MM.1S (cell line): ENCODE measurements at regions not wholly inside any gene's neighbourhood (a gene's known extent, or its start where the extent isn't known, plus 50 kb on each side); places are given as distances from the start of the nearest gene placed in this dataset.

ENCODE experiments used
- DNase-seq: peaks from one replicate; pipeline ENCODE4 v3.0.0-alpha.2; 2015
- H2AFZ ChIP-seq: fragments of 300-600 bp; sonication (generic); 2 replicates; pipeline ENCODE4 v1.6.0; 2016; ENCODE audit warnings: antibody characterized with exemption, low read length
- H3F3A ChIP-seq: fragments of 300-600 bp; sonication (generic); 2 replicates; pipeline ENCODE4 v1.6.1; 2016; ENCODE audit warnings: mild to moderate bottlenecking, antibody characterized with exemption, low read length, moderate library complexity, mixed read lengths; ENCODE audit not compliant: insufficient read depth
- H3K27ac ChIP-seq: fragments of 300-600 bp; sonication (generic); 2 replicates; pipeline ENCODE4 v1.5.1; 2016; ENCODE audit warnings: mild to moderate bottlenecking, low read length
- H3K27me3 ChIP-seq: fragments of 300-600 bp; sonication (generic); replicated peaks from 2 replicates; pipeline ENCODE4 v1.6.0; 2016; ENCODE audit warnings: low read length; ENCODE audit not compliant: insufficient read depth
- H3K36me3 ChIP-seq: fragments of 300-600 bp; sonication (generic); replicated peaks from 2 replicates; pipeline ENCODE4 v1.6.1; 2016; ENCODE audit warnings: mild to moderate bottlenecking, low read length, mixed read lengths; ENCODE audit not compliant: insufficient read depth
- H3K4me1 ChIP-seq: fragments of 300-600 bp; sonication (generic); 2 replicates; pipeline ENCODE4 v1.6.1; 2016; ENCODE audit warnings: low read length, mixed read lengths
- H3K4me2 ChIP-seq: fragments of 300-600 bp; sonication (generic); 2 replicates; pipeline ENCODE4 v1.6.0; 2016; ENCODE audit warnings: low read depth, low read length
- H3K4me3 ChIP-seq: fragments of 300-600 bp; sonication (generic); 2 replicates; pipeline ENCODE4 v1.5.1; 2016; ENCODE audit warnings: low read length, mixed read lengths
- H3K79me2 ChIP-seq: fragments of 300-600 bp; sonication (generic); 2 replicates; pipeline ENCODE4 v1.6.1; 2016; ENCODE audit warnings: mixed run types, low read length, mixed read lengths
- H3K9ac ChIP-seq: fragments of 300-600 bp; sonication (generic); 2 replicates; pipeline ENCODE4 v1.6.1; 2016; ENCODE audit warnings: low read length, mixed read lengths
- H3K9me2 ChIP-seq: fragments of 300-600 bp; sonication (generic); replicated peaks from 2 replicates; pipeline ENCODE4 v1.6.1; 2016; ENCODE audit warnings: mild to moderate bottlenecking, low read length, mixed read lengths; ENCODE audit not compliant: insufficient read depth
- H3K9me3 ChIP-seq: fragments of 300-600 bp; sonication (generic); replicated peaks from 2 replicates; pipeline ENCODE4 v1.6.1; 2016; ENCODE audit warnings: mild to moderate bottlenecking, low read length, mixed read lengths; ENCODE audit not compliant: insufficient read depth
- H4K20me1 ChIP-seq: fragments of 300-600 bp; sonication (generic); 2 replicates; pipeline ENCODE4 v1.6.1; 2016; ENCODE audit warnings: mild to moderate bottlenecking, low read length, moderate library complexity, mixed read lengths; ENCODE audit not compliant: insufficient read depth
- EZH2 ChIP-seq: fragments of 300-600 bp; sonication (generic); optimal IDR thresholded peaks from 2 replicates; pipeline ENCODE3; 2017; ENCODE audit warnings: low read depth, mild to moderate bottlenecking, antibody characterized with exemption, low read length, mixed read lengths
- EZH2phosphoT487 ChIP-seq: fragments of 300-600 bp; sonication (generic); IDR thresholded peaks from 2 replicates; pipeline ENCODE4 v1.6.1; 2018; ENCODE audit warnings: antibody characterized with exemption, low read length
- TF ChIP-seq, protein P1 (sequence below): fragments of 300-600 bp; sonication (generic); IDR thresholded peaks from 2 replicates; pipeline ENCODE4 v1.5.1; 2016; ENCODE audit warnings: antibody characterized with exemption, low read length, mixed read lengths

DNA sequence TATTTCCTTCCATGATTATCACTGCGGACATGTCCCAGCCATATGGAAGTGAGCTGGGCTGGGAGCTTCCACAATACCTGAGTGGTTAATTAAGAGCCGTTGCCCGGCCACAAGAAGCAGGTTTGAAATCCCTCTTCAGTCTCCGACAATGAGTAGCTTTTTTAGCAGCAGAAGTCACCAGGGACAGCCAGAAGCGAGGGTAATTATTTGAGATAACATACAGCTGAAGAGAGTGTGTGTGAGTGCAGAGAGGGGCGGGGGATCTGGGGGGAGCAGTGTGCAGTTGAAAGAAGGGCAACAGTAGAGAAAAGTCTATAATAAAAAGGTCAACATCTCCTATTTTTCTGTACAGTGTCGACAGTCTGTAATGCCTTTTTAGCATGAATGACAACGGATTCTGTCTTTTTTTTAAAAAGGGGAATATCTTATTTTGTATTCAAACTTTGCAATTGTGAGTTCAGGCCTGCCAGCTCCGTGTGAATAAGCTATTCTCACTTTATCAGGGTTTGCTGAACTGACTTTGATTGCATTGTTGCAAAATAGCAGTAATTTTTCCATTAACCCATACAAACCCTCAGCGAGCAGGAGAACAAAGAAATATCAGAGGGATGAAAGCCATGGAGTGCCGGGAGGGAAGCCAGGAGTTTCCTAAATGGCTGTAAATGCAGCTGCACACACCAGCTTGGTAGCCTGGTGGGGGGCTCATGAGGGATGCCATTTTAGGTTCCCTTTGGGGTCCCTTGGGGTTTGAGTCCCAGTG is 220.3 kb upstream of the IRX3 start:
- Histone ChIP-seq H3K4me2 (no peak overlapping the region), H3K79me2 (no peaks in the 10 kb centered on the region), H4K20me1 (no peaks in the 10 kb centered on the region), H3K27ac (no peak overlapping the region), H3K9ac (no peak overlapping the region), H3K4me1 (no peaks in the 10 kb centered on the region), H3K36me3 (no peaks in the 10 kb centered on the region), H3K9me3 (no peaks in the 10 kb centered on the region), H3K9me2 (no peaks in the 10 kb centered on the region), H3K27me3 (no peaks in the 10 kb centered on the region), H3F3A (no peaks in the 10 kb centered on the region), H2AFZ (no peak overlapping the region), H3K4me3 (no peak overlapping the region)
- no peak for DNase-seq
- TF ChIP-seq EZH2phosphoT487 (no peak), EZH2 (no peak)
- TF ChIP-seq, protein P1, sequence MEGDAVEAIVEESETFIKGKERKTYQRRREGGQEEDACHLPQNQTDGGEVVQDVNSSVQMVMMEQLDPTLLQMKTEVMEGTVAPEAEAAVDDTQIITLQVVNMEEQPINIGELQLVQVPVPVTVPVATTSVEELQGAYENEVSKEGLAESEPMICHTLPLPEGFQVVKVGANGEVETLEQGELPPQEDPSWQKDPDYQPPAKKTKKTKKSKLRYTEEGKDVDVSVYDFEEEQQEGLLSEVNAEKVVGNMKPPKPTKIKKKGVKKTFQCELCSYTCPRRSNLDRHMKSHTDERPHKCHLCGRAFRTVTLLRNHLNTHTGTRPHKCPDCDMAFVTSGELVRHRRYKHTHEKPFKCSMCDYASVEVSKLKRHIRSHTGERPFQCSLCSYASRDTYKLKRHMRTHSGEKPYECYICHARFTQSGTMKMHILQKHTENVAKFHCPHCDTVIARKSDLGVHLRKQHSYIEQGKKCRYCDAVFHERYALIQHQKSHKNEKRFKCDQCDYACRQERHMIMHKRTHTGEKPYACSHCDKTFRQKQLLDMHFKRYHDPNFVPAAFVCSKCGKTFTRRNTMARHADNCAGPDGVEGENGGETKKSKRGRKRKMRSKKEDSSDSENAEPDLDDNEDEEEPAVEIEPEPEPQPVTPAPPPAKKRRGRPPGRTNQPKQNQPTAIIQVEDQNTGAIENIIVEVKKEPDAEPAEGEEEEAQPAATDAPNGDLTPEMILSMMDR: no peak

DNA sequence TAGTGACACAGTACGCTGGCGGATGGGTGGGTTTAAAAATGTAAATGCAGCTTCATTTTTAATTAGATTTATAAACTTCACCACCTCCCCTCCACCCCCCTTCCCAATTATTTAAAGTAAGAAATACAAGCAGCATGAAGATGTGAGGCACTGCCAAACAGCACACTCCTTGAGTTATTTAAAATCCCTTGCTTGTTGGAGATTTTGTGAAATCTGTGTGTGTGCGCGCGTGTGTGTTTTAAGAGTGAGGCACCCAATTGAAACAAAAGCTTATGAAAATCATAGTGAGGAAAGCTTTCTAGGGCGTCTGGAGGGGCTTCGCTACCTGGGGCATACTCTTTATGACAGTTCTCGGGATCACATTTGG is 219.6 kb upstream of the IRX3 start:
- DNase-seq: no peak
- H3K9me2 ChIP-seq: no peaks in the 10 kb centered on the region
- H3K4me1 ChIP-seq: no peaks in the 10 kb centered on the region
- H2AFZ ChIP-seq: no peak overlapping the region
- H3K9ac ChIP-seq: no peak overlapping the region
- no peak overlapping the region for H3K27ac ChIP-seq
- H3K27me3 ChIP-seq: no peaks in the 10 kb centered on the region
- no peaks in the 10 kb centered on the region for H4K20me1 ChIP-seq
- no peaks in the 10 kb centered on the region for H3F3A ChIP-seq
- H3K9me3 ChIP-seq: no peaks in the 10 kb centered on the region
- TF ChIP-seq EZH2 (no peak), EZH2phosphoT487 (no peak)
- TF ChIP-seq, protein P1: no peak
- no peak overlapping the region for H3K4me2 ChIP-seq
- H3K4me3 ChIP-seq: no peak overlapping the region
- H3K36me3 ChIP-seq: no peaks in the 10 kb centered on the region
- H3K79me2 ChIP-seq: no peaks in the 10 kb centered on the region

DNA sequence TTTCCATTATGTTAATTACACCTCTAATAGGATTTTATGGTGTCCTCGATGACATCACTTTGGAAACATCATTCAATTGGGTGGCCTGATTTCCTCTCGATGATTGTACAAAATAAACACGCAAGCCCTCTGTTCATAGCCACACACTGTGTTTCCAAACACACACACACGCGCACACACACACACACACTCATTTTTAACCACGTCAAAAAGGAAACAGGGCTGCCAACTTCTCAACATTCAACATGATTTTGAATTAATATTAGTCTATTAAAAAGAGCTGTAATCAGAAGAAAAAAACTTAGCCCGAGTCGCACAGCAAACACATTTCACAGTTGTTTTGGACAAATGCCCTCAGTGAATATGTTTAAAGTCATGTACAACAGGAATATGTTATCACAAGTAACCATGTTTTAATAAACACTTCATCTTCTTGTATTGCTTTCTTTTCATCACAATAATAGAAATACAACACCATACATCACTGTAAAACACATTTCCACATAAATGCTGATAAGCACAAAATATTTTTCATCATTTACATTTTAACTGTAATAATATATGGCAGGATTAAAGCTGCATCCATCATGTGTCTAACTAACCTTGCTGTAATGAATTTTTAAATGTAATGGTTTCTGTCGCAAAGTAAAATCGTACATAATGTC is 219.1 kb upstream of the IRX3 start:
- TF ChIP-seq EZH2phosphoT487 (no peak), EZH2 (no peak)
- TF ChIP-seq, protein P1: no peak
- DNase-seq: no peak
- H3K9me3 ChIP-seq: no peaks in the 10 kb centered on the region
- no peaks in the 10 kb centered on the region for H3K9me2 ChIP-seq
- H3K4me1 ChIP-seq: no peaks in the 10 kb centered on the region
- no peaks in the 10 kb centered on the region for H3K79me2 ChIP-seq
- H3K36me3 ChIP-seq: no peaks in the 10 kb centered on the region
- H3F3A ChIP-seq: no peaks in the 10 kb centered on the region
- no peaks in the 10 kb centered on the region for H3K27me3 ChIP-seq
- no peaks in the 10 kb centered on the region for H4K20me1 ChIP-seq
- H3K4me2 ChIP-seq: no peak overlapping the region
- no peak overlapping the region for H3K4me3 ChIP-seq
- no peak overlapping the region for H3K9ac ChIP-seq
- no peak overlapping the region for H2AFZ ChIP-seq
- H3K27ac ChIP-seq: no peak overlapping the region
